ENCODE measurements at regions not wholly inside any gene's neighbourhood (a gene's known extent, or its start where the extent isn't known, plus 50 kb on each side); places are given as distances from the start of the nearest gene placed in this dataset.
A peak's percentile ranks its signal among the peaks of the same experiment; 100 is the strongest.
"Not testable (repeated sequence)": the region's sequence is repeated elsewhere in the genome, so short reads cannot be mapped to it uniquely, and the experiment has no call there.

- dilution Hi-C loops (cut with MboI; ENCODE audit: extremely low pct_ligation_motif_present, low sequenced_read_pairs); H3K79me2 ChIP-seq (ENCODE audit: control insufficient read depth, insufficient read depth, low read length); H3K9ac ChIP-seq (ENCODE audit: control insufficient read depth, extremely low read depth, insufficient read depth, low read length); H3K27ac ChIP-seq (ENCODE audit: control insufficient read depth, insufficient read depth, low read length); H4K20me1 ChIP-seq (ENCODE audit: control insufficient read depth, extremely low read depth, insufficient read depth, low read length); DNase-seq (ENCODE audit: low read depth, low spot score); H3K4me2 ChIP-seq (ENCODE audit: control insufficient read depth, extremely low read depth, insufficient read depth, low read depth, low read length); H3K9me3 ChIP-seq (ENCODE audit: control insufficient read depth, low read depth, low read length); H3K36me3 ChIP-seq (ENCODE audit: control insufficient read depth in 2 of 2, extremely low read depth in 1 of 2, insufficient read depth in 2 of 2, low read length in 2 of 2); H3K27me3 ChIP-seq (ENCODE audit: control insufficient read depth, extremely low read depth, insufficient read depth, low read length); H3K9me1 ChIP-seq (ENCODE audit: control insufficient read depth, extremely low read depth, insufficient read depth, low read length); H3K4me3 ChIP-seq (ENCODE audit: control insufficient read depth in 2 of 3, extremely low read depth in 1 of 3, insufficient read depth in 2 of 3, low read depth in 1 of 3, low read length in 3 of 3); H2AFZ ChIP-seq (ENCODE audit: control insufficient read depth, low read length); H3K4me1 ChIP-seq (ENCODE audit: control insufficient read depth, extremely low read depth, insufficient read depth, low read length): not testable (repeated sequence)
- FAIRE-seq = peak; percentile 60
Measured at GRCh38 chr2:161504628-161505289, 88.7 kb downstream of the TBR1 start.

- H3K4me1 ChIP-seq (ENCODE audit: control insufficient read depth, extremely low read depth, insufficient read depth, low read length); H4K20me1 ChIP-seq (ENCODE audit: control insufficient read depth, extremely low read depth, insufficient read depth, low read length); H3K79me2 ChIP-seq (ENCODE audit: control insufficient read depth, insufficient read depth, low read length); H3K27ac ChIP-seq (ENCODE audit: control insufficient read depth, insufficient read depth, low read length); DNase-seq (ENCODE audit: low read depth, low spot score); H3K4me2 ChIP-seq (ENCODE audit: control insufficient read depth, extremely low read depth, insufficient read depth, low read depth, low read length); FAIRE-seq; H3K4me3 ChIP-seq (ENCODE audit: control insufficient read depth in 2 of 3, extremely low read depth in 1 of 3, insufficient read depth in 2 of 3, low read depth in 1 of 3, low read length in 3 of 3); dilution Hi-C loops (cut with MboI; ENCODE audit: extremely low pct_ligation_motif_present, low sequenced_read_pairs); H3K27me3 ChIP-seq (ENCODE audit: control insufficient read depth, extremely low read depth, insufficient read depth, low read length); H3K9me1 ChIP-seq (ENCODE audit: control insufficient read depth, extremely low read depth, insufficient read depth, low read length); H3K9me3 ChIP-seq (ENCODE audit: control insufficient read depth, low read depth, low read length); H3K9ac ChIP-seq (ENCODE audit: control insufficient read depth, extremely low read depth, insufficient read depth, low read length); H2AFZ ChIP-seq (ENCODE audit: control insufficient read depth, low read length); H3K36me3 ChIP-seq (ENCODE audit: control insufficient read depth in 2 of 2, extremely low read depth in 1 of 2, insufficient read depth in 2 of 2, low read length in 2 of 2): not testable (repeated sequence)
Measured at GRCh38 chr2:161505466-161505865, 89.4 kb downstream of the TBR1 start.

GRCh38 chr2:161513295-161514032, 97.4 kb downstream of the TBR1 start:
- H3K4me3 ChIP-seq (ENCODE audit: control insufficient read depth in 2 of 3, extremely low read depth in 1 of 3, insufficient read depth in 2 of 3, low read depth in 1 of 3, low read length in 3 of 3); H3K4me2 ChIP-seq (ENCODE audit: control insufficient read depth, extremely low read depth, insufficient read depth, low read depth, low read length); H3K27me3 ChIP-seq (ENCODE audit: control insufficient read depth, extremely low read depth, insufficient read depth, low read length); H3K27ac ChIP-seq (ENCODE audit: control insufficient read depth, insufficient read depth, low read length); dilution Hi-C loops (cut with MboI; ENCODE audit: extremely low pct_ligation_motif_present, low sequenced_read_pairs); H2AFZ ChIP-seq (ENCODE audit: control insufficient read depth, low read length); H3K4me1 ChIP-seq (ENCODE audit: control insufficient read depth, extremely low read depth, insufficient read depth, low read length); H3K36me3 ChIP-seq (ENCODE audit: control insufficient read depth in 2 of 2, extremely low read depth in 1 of 2, insufficient read depth in 2 of 2, low read length in 2 of 2); H3K9ac ChIP-seq (ENCODE audit: control insufficient read depth, extremely low read depth, insufficient read depth, low read length); H4K20me1 ChIP-seq (ENCODE audit: control insufficient read depth, extremely low read depth, insufficient read depth, low read length); H3K9me1 ChIP-seq (ENCODE audit: control insufficient read depth, extremely low read depth, insufficient read depth, low read length); H3K9me3 ChIP-seq (ENCODE audit: control insufficient read depth, low read depth, low read length); H3K79me2 ChIP-seq (ENCODE audit: control insufficient read depth, insufficient read depth, low read length); DNase-seq (ENCODE audit: low read depth, low spot score); FAIRE-seq: not testable (repeated sequence)

All from keratinocyte (primary cell).